Choroid plexus epithelial cell (primary cell): ENCODE measurements at regions not wholly inside any gene's neighbourhood (a gene's known extent, or its start where the extent isn't known, plus 50 kb on each side); places are given as distances from the start of the nearest gene placed in this dataset.

Experiments
- DNase-seq: peaks from one replicate; pipeline ENCODE4 v3.0.0-alpha.2; 2010; ENCODE audit warnings: low read depth
- H3K4me3 ChIP-seq: 2 replicates; pipeline ENCODE4 v1.5.1; 2011; ENCODE audit warnings: low read depth, mild to moderate bottlenecking, control low read depth, low read length, moderate library complexity
- TF ChIP-seq, protein P1 (sequence below): conservative IDR thresholded peaks from 2 replicates; pipeline ENCODE4 v1.5.1; 2011; ENCODE audit warnings: low read depth, mild to moderate bottlenecking, control low read depth, inconsistent platforms, low read length, moderate library complexity

DNA sequence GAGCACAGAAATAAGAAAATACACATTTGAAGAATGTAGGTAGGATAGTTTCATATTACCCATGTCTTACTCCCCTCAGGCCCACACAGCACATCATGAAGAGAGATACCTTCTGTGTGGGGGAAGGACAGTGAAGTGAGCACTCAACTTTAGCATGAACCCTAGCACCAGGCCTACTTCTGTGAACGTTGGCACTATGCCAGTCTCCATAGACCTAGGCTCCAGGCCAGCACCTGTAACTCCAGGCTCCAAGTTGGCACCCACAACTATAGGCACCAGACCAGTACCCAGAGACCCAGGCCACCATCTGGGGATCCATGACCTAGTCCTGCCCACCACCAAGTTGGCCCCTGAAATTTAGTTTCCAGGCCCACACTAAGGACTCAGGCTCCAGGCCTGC is 410.9 kb downstream of the INSC start:
- H3K4me3 ChIP-seq = no peak overlapping the region
- TF ChIP-seq, protein P1, sequence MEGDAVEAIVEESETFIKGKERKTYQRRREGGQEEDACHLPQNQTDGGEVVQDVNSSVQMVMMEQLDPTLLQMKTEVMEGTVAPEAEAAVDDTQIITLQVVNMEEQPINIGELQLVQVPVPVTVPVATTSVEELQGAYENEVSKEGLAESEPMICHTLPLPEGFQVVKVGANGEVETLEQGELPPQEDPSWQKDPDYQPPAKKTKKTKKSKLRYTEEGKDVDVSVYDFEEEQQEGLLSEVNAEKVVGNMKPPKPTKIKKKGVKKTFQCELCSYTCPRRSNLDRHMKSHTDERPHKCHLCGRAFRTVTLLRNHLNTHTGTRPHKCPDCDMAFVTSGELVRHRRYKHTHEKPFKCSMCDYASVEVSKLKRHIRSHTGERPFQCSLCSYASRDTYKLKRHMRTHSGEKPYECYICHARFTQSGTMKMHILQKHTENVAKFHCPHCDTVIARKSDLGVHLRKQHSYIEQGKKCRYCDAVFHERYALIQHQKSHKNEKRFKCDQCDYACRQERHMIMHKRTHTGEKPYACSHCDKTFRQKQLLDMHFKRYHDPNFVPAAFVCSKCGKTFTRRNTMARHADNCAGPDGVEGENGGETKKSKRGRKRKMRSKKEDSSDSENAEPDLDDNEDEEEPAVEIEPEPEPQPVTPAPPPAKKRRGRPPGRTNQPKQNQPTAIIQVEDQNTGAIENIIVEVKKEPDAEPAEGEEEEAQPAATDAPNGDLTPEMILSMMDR = no peak
- DNase-seq = no peak

DNA sequence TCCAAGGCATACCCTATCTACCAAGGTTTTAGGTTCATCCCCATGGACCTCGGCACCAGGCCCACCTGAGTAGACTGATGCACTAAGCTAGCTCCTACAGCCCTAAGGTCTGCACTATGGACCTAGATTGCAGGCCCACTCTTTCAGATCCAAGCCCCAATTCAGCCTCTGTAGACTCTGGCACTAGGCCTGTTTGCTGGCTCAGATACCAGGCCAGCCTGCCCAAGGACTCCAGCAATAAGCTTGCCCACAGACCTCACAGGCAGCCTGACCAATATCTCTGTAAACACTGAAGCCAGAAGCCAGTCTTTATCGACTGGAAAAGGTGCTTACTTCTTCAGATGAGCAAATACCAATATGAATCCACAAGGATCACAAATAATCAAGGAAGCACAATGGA is 411.3 kb downstream of the INSC start:
- TF ChIP-seq, protein P1 = no peak
- no peak for DNase-seq
- no peak overlapping the region for H3K4me3 ChIP-seq

DNA sequence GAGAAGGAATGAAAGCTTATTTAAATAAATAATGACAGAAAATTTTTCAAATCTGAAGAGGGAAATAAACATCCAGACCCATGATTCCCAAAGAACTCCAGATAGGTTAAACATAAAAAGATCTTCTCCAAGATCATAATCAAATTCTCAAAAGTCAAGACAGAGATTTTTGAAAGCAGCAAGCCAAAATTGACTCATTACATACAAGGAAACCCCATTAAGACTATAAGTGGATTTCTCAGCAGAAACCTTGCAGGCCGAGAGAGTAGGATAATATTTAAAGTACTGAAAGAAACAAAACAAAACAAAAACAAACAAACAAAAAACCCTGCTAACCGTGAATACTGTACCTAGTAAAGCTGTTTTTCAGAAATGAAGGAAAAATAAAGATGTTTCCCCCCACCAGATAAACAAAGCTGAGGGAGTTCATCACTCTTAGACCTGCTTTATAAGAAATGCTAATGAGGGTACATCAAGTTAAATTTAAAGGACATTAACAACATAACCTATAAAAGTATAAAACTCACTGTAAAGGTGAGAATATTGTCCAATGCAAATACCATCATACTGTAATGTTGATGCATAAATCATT is 412.2 kb downstream of the INSC start:
- TF ChIP-seq, protein P1 = no peak
- DNase-seq = no peak
- no peak overlapping the region for H3K4me3 ChIP-seq

DNA sequence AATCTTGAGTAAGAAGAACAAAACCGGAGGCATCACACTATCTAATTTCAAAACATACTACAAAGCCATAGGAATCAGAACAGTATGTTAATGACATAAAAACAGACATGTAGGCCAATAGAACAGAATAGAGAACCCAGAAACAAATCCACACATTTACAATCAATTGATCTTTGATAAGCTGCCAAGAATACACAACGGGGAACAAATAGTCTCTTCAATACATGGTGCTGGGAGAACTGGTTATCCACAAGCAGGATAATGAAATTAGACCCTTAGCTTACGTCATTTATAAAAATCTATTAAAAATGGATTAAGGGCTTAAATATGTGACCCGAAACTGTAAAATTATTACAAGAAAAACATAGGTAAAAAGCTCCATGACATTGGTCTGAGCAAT is 417.7 kb downstream of the INSC start:
- TF ChIP-seq, protein P1 = no peak
- H3K4me3 ChIP-seq = no peak overlapping the region
- DNase-seq = no peak

DNA sequence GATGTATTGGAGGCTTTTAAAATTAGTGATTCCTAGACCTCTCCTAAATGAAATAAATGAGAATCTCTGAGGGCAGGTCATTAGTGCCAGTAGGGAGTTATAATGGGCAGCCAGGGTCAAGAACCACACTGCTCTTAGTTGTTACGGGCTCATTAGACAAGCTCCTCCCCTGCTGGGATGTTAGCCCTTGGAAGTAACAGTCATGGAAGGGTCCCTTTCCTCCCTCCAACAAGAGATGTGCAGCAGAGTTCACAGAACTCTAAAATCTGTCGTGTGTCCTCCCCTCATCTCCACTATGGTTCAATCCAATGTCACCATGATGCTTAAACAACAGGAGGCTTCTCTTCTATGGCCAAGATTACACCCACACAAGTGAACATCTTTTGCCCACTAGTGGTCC is 419.5 kb downstream of the INSC start:
- H3K4me3 ChIP-seq = no peak overlapping the region
- TF ChIP-seq, protein P1 = no peak
- no peak for DNase-seq

DNA sequence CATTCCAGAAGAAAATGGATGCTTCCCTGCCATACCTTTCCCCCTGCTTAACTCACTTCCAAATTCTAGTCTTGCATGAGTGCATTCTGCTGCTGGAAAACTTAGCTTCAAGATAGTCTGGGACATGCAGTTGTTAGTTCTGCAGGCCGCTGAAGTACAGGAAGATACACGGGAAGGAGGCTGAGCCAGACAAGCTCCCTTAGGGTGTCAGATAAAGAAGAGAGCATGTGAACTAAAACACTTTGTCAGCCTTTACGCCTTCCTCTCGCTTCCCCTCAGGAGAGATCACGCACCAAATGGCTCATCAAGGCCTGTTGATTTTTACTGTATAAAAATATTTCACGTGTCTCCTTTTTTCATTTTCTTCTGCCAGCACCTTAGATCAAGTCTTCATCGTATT is 420.7 kb downstream of the INSC start:
- no peak for DNase-seq
- H3K4me3 ChIP-seq = no peak overlapping the region
- TF ChIP-seq, protein P1 = no peak

DNA sequence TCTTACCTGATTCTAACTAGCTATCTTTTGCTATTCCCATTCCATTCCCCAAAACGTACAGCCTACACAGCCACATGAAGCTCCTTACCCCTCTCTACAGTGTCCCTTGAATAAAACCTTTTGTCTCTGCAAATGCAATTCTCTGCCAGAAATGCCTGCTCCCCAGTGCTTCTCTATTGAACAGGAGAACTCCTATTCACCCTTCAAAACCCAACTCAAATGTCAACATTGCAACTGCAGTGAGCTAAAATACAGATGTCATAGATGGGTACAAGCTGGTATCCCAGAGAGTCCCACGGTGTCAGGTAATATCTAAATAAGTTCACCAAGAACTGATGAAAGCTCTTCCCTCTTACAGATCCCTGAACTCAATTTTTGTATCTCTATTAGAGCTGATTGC is 421.7 kb downstream of the INSC start:
- TF ChIP-seq, protein P1 = no peak
- no peak for DNase-seq
- H3K4me3 ChIP-seq = no peak overlapping the region
